GM23338 (cell line): ENCODE measurements at regions not wholly inside any gene's neighbourhood (a gene's known extent, or its start where the extent isn't known, plus 50 kb on each side); places are given as distances from the start of the nearest gene placed in this dataset.

Source experiments
- ATAC-seq: fragments of 200-7000 bp; cut with Tn5 transposase; 3 replicates; pipeline ENCODE4 v1.9.1; 2020
- DNase-seq: peaks from one replicate; pipeline ENCODE4 v3.0.0-alpha.2; 2015; ENCODE audit warnings: low spot score
- H2AFZ ChIP-seq: fragments of 200-600 bp; sonication (generic); 2 replicates; pipeline ENCODE4 v1.8.0; 2016; ENCODE audit warnings: antibody characterized with exemption, mild to moderate bottlenecking, moderate library complexity
- H3F3A ChIP-seq: fragments of 200-600 bp; sonication (generic); replicated peaks from 2 replicates; pipeline ENCODE4 v1.8.0; 2017; ENCODE audit warnings: antibody characterized with exemption, mixed run types, low read depth
- H3K27ac ChIP-seq: fragments of 200-600 bp; sonication (generic); 2 replicates; pipeline ENCODE4 v1.6.1; 2016; ENCODE audit warnings: low read depth
- H3K27me3 ChIP-seq: fragments of 200-600 bp; sonication (generic); 2 replicates; pipeline ENCODE4 v1.8.0; 2016; ENCODE audit warnings: mild to moderate bottlenecking, mixed run types, moderate library complexity; ENCODE audit not compliant: insufficient read depth
- H3K36me3 ChIP-seq: fragments of 200-600 bp; sonication (generic); 2 replicates; pipeline ENCODE4 v1.8.0; 2016; ENCODE audit warnings: mild to moderate bottlenecking; ENCODE audit not compliant: insufficient read depth
- H3K4me1 ChIP-seq: fragments of 200-600 bp; sonication (generic); 2 replicates; pipeline ENCODE4 v1.8.0; 2016; ENCODE audit warnings: mild to moderate bottlenecking, moderate library complexity; ENCODE audit not compliant: insufficient read depth
- H3K4me2 ChIP-seq: fragments of 200-600 bp; sonication (generic); 2 replicates; pipeline ENCODE4 v1.7.1; 2017; ENCODE audit warnings: mixed run types
- H3K4me3 ChIP-seq: fragments of 200-600 bp; sonication (generic); 2 replicates; pipeline ENCODE4 v1.6.1; 2016; ENCODE audit warnings: mixed run types
- H3K79me2 ChIP-seq: fragments of 200-600 bp; sonication (generic); replicated peaks from 2 replicates; pipeline ENCODE4 v1.8.0; 2017; ENCODE audit warnings: mild to moderate bottlenecking; ENCODE audit not compliant: insufficient read depth
- H3K9me2 ChIP-seq: fragments of 200-600 bp; sonication (generic); 2 replicates; pipeline ENCODE4 v1.8.0; 2017; ENCODE audit not compliant: insufficient read depth
- H4K20me1 ChIP-seq: fragments of 200-600 bp; sonication (generic); replicated peaks from 2 replicates; pipeline ENCODE4 v1.8.0; 2017; ENCODE audit warnings: mild to moderate bottlenecking; ENCODE audit not compliant: insufficient read depth
- H3K27ac Mint-ChIP-seq: 2 replicates; pipeline ENCODE4 v1.8.0; 2020; ENCODE audit warnings: inconsistent platforms, mild to moderate bottlenecking, moderate library complexity, mixed read lengths
- H3K27me3 Mint-ChIP-seq: 3 replicates; pipeline ENCODE4 v1.8.0; 2022; ENCODE audit warnings: low read depth, mild to moderate bottlenecking, moderate library complexity, mixed read lengths, inconsistent platforms; ENCODE audit not compliant: insufficient read depth, poor library complexity
- H3K36me3 Mint-ChIP-seq: 3 replicates; pipeline ENCODE4 v1.8.0; 2021; ENCODE audit warnings: low read depth, mild to moderate bottlenecking, inconsistent platforms, moderate library complexity, mixed read lengths
- H3K4me1 Mint-ChIP-seq: 3 replicates; pipeline ENCODE4 v1.8.0; 2020; ENCODE audit warnings: mild to moderate bottlenecking, inconsistent platforms, mixed read lengths
- H3K4me3 Mint-ChIP-seq: 3 replicates; pipeline ENCODE4 v1.8.0; 2021; ENCODE audit warnings: moderate library complexity, mild to moderate bottlenecking, inconsistent platforms, mixed read lengths
- H3K9me3 Mint-ChIP-seq: 3 replicates; pipeline ENCODE4 v1.8.0; 2020; ENCODE audit warnings: moderate library complexity, mild to moderate bottlenecking, inconsistent platforms, mixed read lengths
- CREB1 ChIP-seq: fragments of 250-450 bp; sonication (Bioruptor Pico); IDR thresholded peaks from 2 replicates; pipeline ENCODE4 v1.5.0; 2020; ENCODE audit warnings: low read depth, mild to moderate bottlenecking, moderate library complexity
- EZH2 ChIP-seq: fragments of 200-600 bp; sonication (generic); IDR thresholded peaks from one replicate; pipeline ENCODE4 v1.8.0; 2017; ENCODE audit warnings: antibody characterized with exemption, mild to moderate bottlenecking, low read depth; ENCODE audit not compliant: unreplicated experiment
- EZH2phosphoT487 ChIP-seq: fragments of 200-600 bp; sonication (generic); IDR thresholded peaks from one replicate; pipeline ENCODE4 v1.8.1; 2018; ENCODE audit warnings: antibody characterized with exemption; ENCODE audit not compliant: unreplicated experiment
- JUNB ChIP-seq: IDR thresholded peaks from one replicate; pipeline ENCODE4 v1.6.1; 2016; ENCODE audit warnings: antibody characterized with exemption; ENCODE audit not compliant: unreplicated experiment
- NANOG ChIP-seq: IDR thresholded peaks from 2 replicates; pipeline ENCODE4 v1.6.1; 2016; ENCODE audit warnings: antibody characterized with exemption, borderline replicate concordance
- STAT1 ChIP-seq: IDR thresholded peaks from one replicate; pipeline ENCODE4 v1.6.1; 2016; ENCODE audit warnings: antibody characterized with exemption; ENCODE audit not compliant: unreplicated experiment
- ZNF331 ChIP-seq: fragments of 250-450 bp; sonication (Bioruptor Pico); IDR thresholded peaks from 2 replicates; pipeline ENCODE4 v1.5.0; 2020; ENCODE audit warnings: low read depth, mild to moderate bottlenecking, moderate library complexity
- TF ChIP-seq, protein P1 (sequence below): fragments of 250-450 bp; sonication (Bioruptor Pico); IDR thresholded peaks from 2 replicates; pipeline ENCODE4 v1.5.0; 2020; ENCODE audit warnings: mild to moderate bottlenecking, moderate library complexity
- TF ChIP-seq, protein P2 (sequence below): IDR thresholded peaks from one replicate; pipeline ENCODE4 v1.6.1; 2018; ENCODE audit warnings: antibody characterized with exemption; ENCODE audit not compliant: unreplicated experiment

DNA sequence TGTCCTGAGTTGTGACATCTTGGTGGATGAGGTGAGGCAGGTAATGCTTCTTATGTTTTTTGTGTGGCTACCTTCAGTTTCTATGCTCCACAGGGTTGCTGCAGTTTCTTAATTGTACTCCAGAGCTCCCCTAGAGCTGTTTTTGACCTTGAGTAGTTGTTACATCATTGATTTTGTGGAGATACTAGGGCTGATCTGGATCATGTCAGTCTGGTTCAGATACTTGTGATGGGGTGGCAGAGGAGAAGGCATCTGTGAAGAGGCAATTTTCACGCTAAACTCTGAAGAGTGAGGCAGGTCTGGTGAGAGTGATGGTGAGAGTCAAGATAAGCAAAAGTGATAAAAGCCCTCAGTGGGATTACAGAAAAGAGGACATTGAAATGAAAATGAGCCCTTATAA lies 1180.2 kb downstream of the RAPGEF2 start:
- ATAC-seq (no peak), DNase-seq (no peak)
- Mint-ChIP-seq H3K9me3 (peaks cover 25% of the 10 kb centered on the region), H3K4me1 (no peaks in the 10 kb centered on the region), H3K4me3 (no peak overlapping the region), H3K36me3 (peaks cover 17% of the 10 kb centered on the region; the same call in 2 of the 3 replicates), H3K27me3 (peaks cover 4% of the 10 kb centered on the region), H3K27ac (no peak overlapping the region; the same call in 1 of the 2 replicates)
- Histone ChIP-seq H3K9me2 (no peaks in the 10 kb centered on the region; the same call in 1 of the 2 replicates), H3K4me1 (no peaks in the 10 kb centered on the region), H3K27me3 (no peaks in the 10 kb centered on the region), H4K20me1 (no peaks in the 10 kb centered on the region), H2AFZ (no peak overlapping the region), H3K4me2 (no peak overlapping the region), H3K4me3 (no peak overlapping the region), H3K27ac (no peak overlapping the region), H3K79me2 (no peaks in the 10 kb centered on the region), H3F3A (no peaks in the 10 kb centered on the region), H3K36me3 (no peaks in the 10 kb centered on the region)
- TF ChIP-seq STAT1 (no peak), EZH2phosphoT487 (no peak), ZNF331 (no peak), JUNB (no peak), CREB1 (CRISPR knock-in tag) (no peak), EZH2 (no peak), NANOG (no peak)
- TF ChIP-seq, protein P1, sequence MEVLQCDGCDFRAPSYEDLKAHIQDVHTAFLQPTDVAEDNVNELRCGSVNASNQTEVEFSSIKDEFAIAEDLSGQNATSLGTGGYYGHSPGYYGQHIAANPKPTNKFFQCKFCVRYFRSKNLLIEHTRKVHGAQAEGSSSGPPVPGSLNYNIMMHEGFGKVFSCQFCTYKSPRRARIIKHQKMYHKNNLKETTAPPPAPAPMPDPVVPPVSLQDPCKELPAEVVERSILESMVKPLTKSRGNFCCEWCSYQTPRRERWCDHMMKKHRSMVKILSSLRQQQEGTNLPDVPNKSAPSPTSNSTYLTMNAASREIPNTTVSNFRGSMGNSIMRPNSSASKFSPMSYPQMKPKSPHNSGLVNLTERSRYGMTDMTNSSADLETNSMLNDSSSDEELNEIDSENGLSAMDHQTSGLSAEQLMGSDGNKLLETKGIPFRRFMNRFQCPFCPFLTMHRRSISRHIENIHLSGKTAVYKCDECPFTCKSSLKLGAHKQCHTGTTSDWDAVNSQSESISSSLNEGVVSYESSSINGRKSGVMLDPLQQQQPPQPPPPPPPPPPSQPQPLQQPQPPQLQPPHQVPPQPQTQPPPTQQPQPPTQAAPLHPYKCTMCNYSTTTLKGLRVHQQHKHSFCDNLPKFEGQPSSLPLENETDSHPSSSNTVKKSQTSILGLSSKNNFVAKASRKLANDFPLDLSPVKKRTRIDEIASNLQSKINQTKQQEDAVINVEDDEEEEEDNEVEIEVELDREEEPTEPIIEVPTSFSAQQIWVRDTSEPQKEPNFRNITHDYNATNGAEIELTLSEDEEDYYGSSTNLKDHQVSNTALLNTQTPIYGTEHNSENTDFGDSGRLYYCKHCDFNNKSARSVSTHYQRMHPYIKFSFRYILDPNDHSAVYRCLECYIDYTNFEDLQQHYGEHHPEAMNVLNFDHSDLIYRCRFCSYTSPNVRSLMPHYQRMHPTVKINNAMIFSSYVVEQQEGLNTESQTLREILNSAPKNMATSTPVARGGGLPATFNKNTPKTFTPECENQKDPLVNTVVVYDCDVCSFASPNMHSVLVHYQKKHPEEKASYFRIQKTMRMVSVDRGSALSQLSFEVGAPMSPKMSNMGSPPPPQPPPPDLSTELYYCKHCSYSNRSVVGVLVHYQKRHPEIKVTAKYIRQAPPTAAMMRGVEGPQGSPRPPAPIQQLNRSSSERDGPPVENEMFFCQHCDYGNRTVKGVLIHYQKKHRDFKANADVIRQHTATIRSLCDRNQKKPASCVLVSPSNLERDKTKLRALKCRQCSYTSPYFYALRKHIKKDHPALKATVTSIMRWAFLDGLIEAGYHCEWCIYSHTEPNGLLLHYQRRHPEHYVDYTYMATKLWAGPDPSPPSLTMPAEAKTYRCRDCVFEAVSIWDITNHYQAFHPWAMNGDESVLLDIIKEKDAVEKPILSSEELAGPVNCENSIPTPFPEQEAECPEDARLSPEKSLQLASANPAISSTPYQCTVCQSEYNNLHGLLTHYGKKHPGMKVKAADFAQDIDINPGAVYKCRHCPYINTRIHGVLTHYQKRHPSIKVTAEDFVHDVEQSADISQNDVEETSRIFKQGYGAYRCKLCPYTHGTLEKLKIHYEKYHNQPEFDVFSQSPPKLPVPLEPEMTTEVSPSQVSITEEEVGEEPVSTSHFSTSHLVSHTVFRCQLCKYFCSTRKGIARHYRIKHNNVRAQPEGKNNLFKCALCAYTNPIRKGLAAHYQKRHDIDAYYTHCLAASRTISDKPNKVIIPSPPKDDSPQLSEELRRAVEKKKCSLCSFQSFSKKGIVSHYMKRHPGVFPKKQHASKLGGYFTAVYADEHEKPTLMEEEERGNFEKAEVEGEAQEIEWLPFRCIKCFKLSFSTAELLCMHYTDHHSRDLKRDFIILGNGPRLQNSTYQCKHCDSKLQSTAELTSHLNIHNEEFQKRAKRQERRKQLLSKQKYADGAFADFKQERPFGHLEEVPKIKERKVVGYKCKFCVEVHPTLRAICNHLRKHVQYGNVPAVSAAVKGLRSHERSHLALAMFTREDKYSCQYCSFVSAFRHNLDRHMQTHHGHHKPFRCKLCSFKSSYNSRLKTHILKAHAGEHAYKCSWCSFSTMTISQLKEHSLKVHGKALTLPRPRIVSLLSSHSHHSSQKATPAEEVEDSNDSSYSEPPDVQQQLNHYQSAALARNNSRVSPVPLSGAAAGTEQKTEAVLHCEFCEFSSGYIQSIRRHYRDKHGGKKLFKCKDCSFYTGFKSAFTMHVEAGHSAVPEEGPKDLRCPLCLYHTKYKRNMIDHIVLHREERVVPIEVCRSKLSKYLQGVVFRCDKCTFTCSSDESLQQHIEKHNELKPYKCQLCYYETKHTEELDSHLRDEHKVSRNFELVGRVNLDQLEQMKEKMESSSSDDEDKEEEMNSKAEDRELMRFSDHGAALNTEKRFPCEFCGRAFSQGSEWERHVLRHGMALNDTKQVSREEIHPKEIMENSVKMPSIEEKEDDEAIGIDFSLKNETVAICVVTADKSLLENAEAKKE: no peak
- TF ChIP-seq, protein P2, sequence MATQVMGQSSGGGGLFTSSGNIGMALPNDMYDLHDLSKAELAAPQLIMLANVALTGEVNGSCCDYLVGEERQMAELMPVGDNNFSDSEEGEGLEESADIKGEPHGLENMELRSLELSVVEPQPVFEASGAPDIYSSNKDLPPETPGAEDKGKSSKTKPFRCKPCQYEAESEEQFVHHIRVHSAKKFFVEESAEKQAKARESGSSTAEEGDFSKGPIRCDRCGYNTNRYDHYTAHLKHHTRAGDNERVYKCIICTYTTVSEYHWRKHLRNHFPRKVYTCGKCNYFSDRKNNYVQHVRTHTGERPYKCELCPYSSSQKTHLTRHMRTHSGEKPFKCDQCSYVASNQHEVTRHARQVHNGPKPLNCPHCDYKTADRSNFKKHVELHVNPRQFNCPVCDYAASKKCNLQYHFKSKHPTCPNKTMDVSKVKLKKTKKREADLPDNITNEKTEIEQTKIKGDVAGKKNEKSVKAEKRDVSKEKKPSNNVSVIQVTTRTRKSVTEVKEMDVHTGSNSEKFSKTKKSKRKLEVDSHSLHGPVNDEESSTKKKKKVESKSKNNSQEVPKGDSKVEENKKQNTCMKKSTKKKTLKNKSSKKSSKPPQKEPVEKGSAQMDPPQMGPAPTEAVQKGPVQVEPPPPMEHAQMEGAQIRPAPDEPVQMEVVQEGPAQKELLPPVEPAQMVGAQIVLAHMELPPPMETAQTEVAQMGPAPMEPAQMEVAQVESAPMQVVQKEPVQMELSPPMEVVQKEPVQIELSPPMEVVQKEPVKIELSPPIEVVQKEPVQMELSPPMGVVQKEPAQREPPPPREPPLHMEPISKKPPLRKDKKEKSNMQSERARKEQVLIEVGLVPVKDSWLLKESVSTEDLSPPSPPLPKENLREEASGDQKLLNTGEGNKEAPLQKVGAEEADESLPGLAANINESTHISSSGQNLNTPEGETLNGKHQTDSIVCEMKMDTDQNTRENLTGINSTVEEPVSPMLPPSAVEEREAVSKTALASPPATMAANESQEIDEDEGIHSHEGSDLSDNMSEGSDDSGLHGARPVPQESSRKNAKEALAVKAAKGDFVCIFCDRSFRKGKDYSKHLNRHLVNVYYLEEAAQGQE: no peak
